GM23248 (cell line): ENCODE measurements at regions not wholly inside any gene's neighbourhood (a gene's known extent, or its start where the extent isn't known, plus 50 kb on each side); places are given as distances from the start of the nearest gene placed in this dataset.

Experiments used
- EZH2 ChIP-seq: fragments of 200-600 bp; sonication (generic); IDR thresholded peaks from 2 replicates; pipeline ENCODE4 v1.6.1; 2018; ENCODE audit warnings: antibody characterized with exemption, mild to moderate bottlenecking; ENCODE audit not compliant: insufficient read depth, poor library complexity, severe bottlenecking
- EZH2phosphoT487 ChIP-seq: fragments of 200-600 bp; sonication (generic); IDR thresholded peaks from 2 replicates; pipeline ENCODE4 v1.6.1; 2018; ENCODE audit warnings: antibody characterized with exemption, moderate library complexity, mild to moderate bottlenecking, low read depth; ENCODE audit not compliant: insufficient read depth

DNA sequence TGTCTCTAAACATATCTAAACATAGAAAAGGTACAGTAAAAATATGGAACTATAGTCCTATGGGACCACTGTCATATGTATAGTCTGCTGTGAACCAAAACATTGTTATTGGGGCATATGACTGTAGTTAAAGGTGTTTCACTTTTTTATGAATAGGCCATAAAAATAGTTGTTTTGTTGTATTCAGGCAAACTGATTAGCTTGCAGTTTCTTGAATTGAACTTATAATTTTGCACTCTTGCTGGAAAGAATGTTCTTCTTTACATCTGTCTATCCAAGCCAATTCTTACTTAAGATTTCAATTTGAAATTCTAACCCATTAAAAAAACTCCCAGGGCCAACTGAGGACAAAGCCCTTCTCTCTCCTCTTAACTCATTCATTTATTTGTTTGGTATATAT is 234.1 kb downstream of the NOVA1 start:
- TF ChIP-seq EZH2phosphoT487 (no peak), EZH2 (no peak)
